RWPE1 (cell line): ENCODE measurements at regions not wholly inside any gene's neighbourhood (a gene's known extent, or its start where the extent isn't known, plus 50 kb on each side); places are given as distances from the start of the nearest gene placed in this dataset.

Experiments
- CTCF ChIA-PET: fragments of 350-600 bp; sonication (Branson Sonifier 250); formaldehyde crosslinking; extraction: SDS; loops from one replicate; lab custom pipeline; 2021; lab: Yijun Ruan, JAX
- POLR2A ChIA-PET: fragments of 400-600 bp; formaldehyde crosslinking; extraction: SDS; loops from one replicate; lab custom pipeline; 2020; ENCODE audit warnings: antibody characterized with exemption; ENCODE audit not compliant: low non-redundant PET; lab: Yijun Ruan, JAX
- DNase-seq: peaks from one replicate; pipeline ENCODE4 v3.0.0; 2012; ENCODE audit warnings: low spot score
- H3K27ac ChIP-seq: fragments of 450-650 bp; 2 replicates; pipeline ENCODE4 v1.5.1; 2017
- CTCF ChIP-seq: fragments of 450-650 bp; conservative IDR thresholded peaks from 2 replicates; pipeline ENCODE4 v1.5.1; 2017; ENCODE audit warnings: low read depth, mild to moderate bottlenecking

GRCh38 chr11:92154611-92155010, 70.0 kb upstream of the FAT3 start:
- TF ChIP-seq CTCF: no peak
- POLR2A ChIA-PET: no interaction called here
- no peak for DNase-seq
- H3K27ac ChIP-seq: no peak overlapping the region
- CTCF ChIA-PET: no interaction called here

GRCh38 chr11:92154110-92154509, 70.5 kb upstream of the FAT3 start:
- H3K27ac ChIP-seq: no peak overlapping the region
- CTCF ChIA-PET: interaction anchor here (1.0 kb wide), 1 partner anchor 10 kb away, joined by 3 read pairs; no protein-coding TSS in a partner anchor
- no peak for TF ChIP-seq CTCF
- POLR2A ChIA-PET: no interaction called here
- DNase-seq: no peak

GRCh38 chr11:92153542-92153941, 71.1 kb upstream of the FAT3 start:
- no peak for DNase-seq
- H3K27ac ChIP-seq: no peak overlapping the region
- no peak for TF ChIP-seq CTCF
- POLR2A ChIA-PET: no interaction called here
- CTCF ChIA-PET: interaction anchor here (1.0 kb wide), 1 partner anchor 9 kb away, joined by 3 read pairs; no protein-coding TSS in a partner anchor

GRCh38 chr11:92152245-92152644, 72.4 kb upstream of the FAT3 start:
- no peak overlapping the region for H3K27ac ChIP-seq
- CTCF ChIA-PET: no interaction called here
- DNase-seq: no peak
- POLR2A ChIA-PET: no interaction called here
- TF ChIP-seq CTCF: no peak

GRCh38 chr11:92149996-92150395, 74.6 kb upstream of the FAT3 start:
- POLR2A ChIA-PET: no interaction called here
- no peak for DNase-seq
- CTCF ChIA-PET: no interaction called here

GRCh38 chr11:92141725-92142124, 82.9 kb upstream of the FAT3 start:
- POLR2A ChIA-PET: no interaction called here

More at GRCh38 chr11:92149996-92150395, 74.6 kb upstream of the FAT3 start:
- no peak for TF ChIP-seq CTCF
- no peak overlapping the region for H3K27ac ChIP-seq

More at GRCh38 chr11:92141725-92142124, 82.9 kb upstream of the FAT3 start:
- no peak for DNase-seq
- no peak for TF ChIP-seq CTCF
- no peak overlapping the region for H3K27ac ChIP-seq
- CTCF ChIA-PET: no interaction called here
